ENCODE measurements at regions not wholly inside any gene's neighbourhood (a gene's known extent, or its start where the extent isn't known, plus 50 kb on each side); places are given as distances from the start of the nearest gene placed in this dataset.

GRCh38 chr10:78959924-78960285, 108.9 kb upstream of the ZMIZ1 start:
- Histone ChIP-seq H3K9me3 (ENCODE audit: control insufficient read depth in 1 of 2, low read length in 2 of 2) (no peaks in the 10 kb centered on the region), H3K4me1 (ENCODE audit: control insufficient read depth in 1 of 2, insufficient read depth in 2 of 2, low read length in 2 of 2) (peaks cover 0 to 15% of the 10 kb centered on the region in 2 donors), H3K27ac (ENCODE audit: low read length) (no peak overlapping the region), H3K27me3 (ENCODE audit: low read depth, low read length) (no peaks in the 10 kb centered on the region), H3K36me3 (ENCODE audit: control insufficient read depth in 1 of 2, insufficient read depth in 2 of 2, low read length in 2 of 2) (no peaks in the 10 kb centered on the region), H3K4me3 (ENCODE audit: low read depth in 1 of 2, low read length in 2 of 2) (no peak overlapping the region)

- Histone ChIP-seq H3K4me1 (ENCODE audit: control insufficient read depth in 1 of 2, insufficient read depth in 2 of 2, low read length in 2 of 2) (peaks cover 0 to 19% of the 10 kb centered on the region in 2 donors), H3K36me3 (ENCODE audit: control insufficient read depth in 1 of 2, insufficient read depth in 2 of 2, low read length in 2 of 2) (no peaks in the 10 kb centered on the region), H3K4me3 (ENCODE audit: low read depth in 1 of 2, low read length in 2 of 2) (no peak overlapping the region), H3K9me3 (ENCODE audit: control insufficient read depth in 1 of 2, low read length in 2 of 2) (no peaks in the 10 kb centered on the region), H3K27ac (ENCODE audit: low read length) (no peak overlapping the region), H3K27me3 (ENCODE audit: low read depth, low read length) (no peaks in the 10 kb centered on the region)
These were observed 108.4 kb upstream of the ZMIZ1 start for GRCh38 chr10:78960316-78960800.

GRCh38 chr10:78961760-78962159, 107.0 kb upstream of the ZMIZ1 start:
- no peaks in the 10 kb centered on the region for H3K9me3 ChIP-seq (ENCODE audit: control insufficient read depth in 1 of 2, low read length in 2 of 2)
- no peak overlapping the region for H3K4me3 ChIP-seq (ENCODE audit: low read depth in 1 of 2, low read length in 2 of 2)
- peaks cover 0 to 24% of the 10 kb centered on the region in 2 donors for H3K4me1 ChIP-seq (ENCODE audit: control insufficient read depth in 1 of 2, insufficient read depth in 2 of 2, low read length in 2 of 2)
- H3K27me3 ChIP-seq (ENCODE audit: low read depth, low read length) = no peaks in the 10 kb centered on the region
- H3K36me3 ChIP-seq (ENCODE audit: control insufficient read depth in 1 of 2, insufficient read depth in 2 of 2, low read length in 2 of 2) = no peaks in the 10 kb centered on the region
- H3K27ac ChIP-seq (ENCODE audit: low read length) = no peak overlapping the region

GRCh38 chr10:78963074-78964034, 105.4 kb upstream of the ZMIZ1 start:
- no peak overlapping the region for H3K4me3 ChIP-seq (ENCODE audit: low read depth in 1 of 2, low read length in 2 of 2)
- no peaks in the 10 kb centered on the region for H3K9me3 ChIP-seq (ENCODE audit: control insufficient read depth in 1 of 2, low read length in 2 of 2)
- no peak overlapping the region for H3K27ac ChIP-seq (ENCODE audit: low read length)
- H3K27me3 ChIP-seq (ENCODE audit: low read depth, low read length) = no peaks in the 10 kb centered on the region
- H3K4me1 ChIP-seq (ENCODE audit: control insufficient read depth in 1 of 2, insufficient read depth in 2 of 2, low read length in 2 of 2) = peaks cover 0 to 24% of the 10 kb centered on the region in 2 donors
- no peaks in the 10 kb centered on the region for H3K36me3 ChIP-seq (ENCODE audit: control insufficient read depth in 1 of 2, insufficient read depth in 2 of 2, low read length in 2 of 2)

GRCh38 chr10:78964274-78964951, 104.4 kb upstream of the ZMIZ1 start:
- Histone ChIP-seq H3K9me3 (ENCODE audit: control insufficient read depth in 1 of 2, low read length in 2 of 2) (no peaks in the 10 kb centered on the region), H3K27ac (ENCODE audit: low read length) (no peak overlapping the region)

GRCh38 chr10:78964952-78965633, 103.7 kb upstream of the ZMIZ1 start:
- peaks cover 0 to 18% of the 10 kb centered on the region in 2 donors for H3K4me1 ChIP-seq (ENCODE audit: control insufficient read depth in 1 of 2, insufficient read depth in 2 of 2, low read length in 2 of 2)
- no peaks in the 10 kb centered on the region for H3K9me3 ChIP-seq (ENCODE audit: control insufficient read depth in 1 of 2, low read length in 2 of 2)

More at GRCh38 chr10:78964274-78964951, 104.4 kb upstream of the ZMIZ1 start:
- H3K4me3 ChIP-seq (ENCODE audit: low read depth in 1 of 2, low read length in 2 of 2) = no peak overlapping the region
- peaks cover 0 to 24% of the 10 kb centered on the region in 2 donors for H3K4me1 ChIP-seq (ENCODE audit: control insufficient read depth in 1 of 2, insufficient read depth in 2 of 2, low read length in 2 of 2)
- H3K27me3 ChIP-seq (ENCODE audit: low read depth, low read length) = no peaks in the 10 kb centered on the region
- no peaks in the 10 kb centered on the region for H3K36me3 ChIP-seq (ENCODE audit: control insufficient read depth in 1 of 2, insufficient read depth in 2 of 2, low read length in 2 of 2)

GRCh38 chr10:78966182-78966787, 102.5 kb upstream of the ZMIZ1 start:
- no peak overlapping the region for H3K27ac ChIP-seq (ENCODE audit: low read length)
- peaks cover 0 to 9% of the 10 kb centered on the region in 2 donors for H3K4me1 ChIP-seq (ENCODE audit: control insufficient read depth in 1 of 2, insufficient read depth in 2 of 2, low read length in 2 of 2)
- H3K27me3 ChIP-seq (ENCODE audit: low read depth, low read length) = no peaks in the 10 kb centered on the region
- no peaks in the 10 kb centered on the region for H3K9me3 ChIP-seq (ENCODE audit: control insufficient read depth in 1 of 2, low read length in 2 of 2)
- no peak overlapping the region for H3K4me3 ChIP-seq (ENCODE audit: low read depth in 1 of 2, low read length in 2 of 2)
- no peaks in the 10 kb centered on the region for H3K36me3 ChIP-seq (ENCODE audit: control insufficient read depth in 1 of 2, insufficient read depth in 2 of 2, low read length in 2 of 2)

More at GRCh38 chr10:78964952-78965633, 103.7 kb upstream of the ZMIZ1 start:
- H3K27me3 ChIP-seq (ENCODE audit: low read depth, low read length) = no peaks in the 10 kb centered on the region
- H3K4me3 ChIP-seq (ENCODE audit: low read depth in 1 of 2, low read length in 2 of 2) = no peak overlapping the region
- no peaks in the 10 kb centered on the region for H3K36me3 ChIP-seq (ENCODE audit: control insufficient read depth in 1 of 2, insufficient read depth in 2 of 2, low read length in 2 of 2)
- H3K27ac ChIP-seq (ENCODE audit: low read length) = no peak overlapping the region

- H3K4me1 ChIP-seq (ENCODE audit: control insufficient read depth in 1 of 2, insufficient read depth in 2 of 2, low read length in 2 of 2) = peaks cover under 1 to 10% of the 10 kb centered on the region in 2 donors
- H3K27ac ChIP-seq (ENCODE audit: low read length) = no peak overlapping the region
- no peaks in the 10 kb centered on the region for H3K27me3 ChIP-seq (ENCODE audit: low read depth, low read length)
- no peak overlapping the region for H3K4me3 ChIP-seq (ENCODE audit: low read depth in 1 of 2, low read length in 2 of 2)
- no peaks in the 10 kb centered on the region for H3K9me3 ChIP-seq (ENCODE audit: control insufficient read depth in 1 of 2, low read length in 2 of 2)
- no peaks in the 10 kb centered on the region for H3K36me3 ChIP-seq (ENCODE audit: control insufficient read depth in 1 of 2, insufficient read depth in 2 of 2, low read length in 2 of 2)
These were observed 101.8 kb upstream of the ZMIZ1 start for GRCh38 chr10:78966844-78967488.

- Histone ChIP-seq H3K27ac (ENCODE audit: low read length) (no peak overlapping the region), H3K27me3 (ENCODE audit: low read depth, low read length) (no peaks in the 10 kb centered on the region), H3K4me3 (ENCODE audit: low read depth in 1 of 2, low read length in 2 of 2) (no peak overlapping the region), H3K4me1 (ENCODE audit: control insufficient read depth in 1 of 2, insufficient read depth in 2 of 2, low read length in 2 of 2) (peaks cover 3 to 22% of the 10 kb centered on the region in 2 donors), H3K9me3 (ENCODE audit: control insufficient read depth in 1 of 2, low read length in 2 of 2) (no peaks in the 10 kb centered on the region), H3K36me3 (ENCODE audit: control insufficient read depth in 1 of 2, insufficient read depth in 2 of 2, low read length in 2 of 2) (no peaks in the 10 kb centered on the region)
These were observed 100.3 kb upstream of the ZMIZ1 start for GRCh38 chr10:78968300-78968942.

GRCh38 chr10:78968943-78969342, 99.8 kb upstream of the ZMIZ1 start:
- H3K27me3 ChIP-seq (ENCODE audit: low read depth, low read length) = no peaks in the 10 kb centered on the region
- no peak overlapping the region for H3K4me3 ChIP-seq (ENCODE audit: low read depth in 1 of 2, low read length in 2 of 2)
- peaks cover 0 to under 1% of the 10 kb centered on the region in 2 donors for H3K36me3 ChIP-seq (ENCODE audit: control insufficient read depth in 1 of 2, insufficient read depth in 2 of 2, low read length in 2 of 2)
- no peak overlapping the region for H3K27ac ChIP-seq (ENCODE audit: low read length)
- no peaks in the 10 kb centered on the region for H3K9me3 ChIP-seq (ENCODE audit: control insufficient read depth in 1 of 2, low read length in 2 of 2)
- H3K4me1 ChIP-seq (ENCODE audit: control insufficient read depth in 1 of 2, insufficient read depth in 2 of 2, low read length in 2 of 2) = peaks cover 3 to 22% of the 10 kb centered on the region in 2 donors

All from muscle layer of duodenum (tissue), 2 donors.